Activated naive CD8-positive, alpha-beta T cell treated with anti-CD3 and anti-CD28 coated beads, Interleukin-2, amount 10 ng/mL, durations not matched to agents 7 days and 5 days (primary cell): ENCODE measurements at regions not wholly inside any gene's neighbourhood (a gene's known extent, or its start where the extent isn't known, plus 50 kb on each side); places are given as distances from the start of the nearest gene placed in this dataset.

Experiments
- ATAC-seq: fragments of 150-1000 bp; cut with Tn5 transposase; one replicate; pipeline ENCODE4 v1.10.0; 2021; ENCODE audit warnings: low read depth, moderate library complexity
- POLR2A ChIA-PET: fragments of 350-600 bp; sonication (Branson Sonifier 250); formaldehyde crosslinking; loops from one replicate; lab custom pipeline; 2021; ENCODE audit warnings: antibody characterized with exemption; lab: Charles Lee
- DNase-seq: peaks from one replicate; pipeline ENCODE4 v3.0.0; 2021
- H3K27ac Mint-ChIP-seq: one replicate; pipeline ENCODE4 v1.8.0; 2022; ENCODE audit warnings: mild to moderate bottlenecking, mixed read lengths
- H3K27me3 Mint-ChIP-seq: one replicate; pipeline ENCODE4 v1.8.0; 2022; ENCODE audit warnings: mild to moderate bottlenecking, moderate library complexity, mixed read lengths
- H3K36me3 Mint-ChIP-seq: one replicate; pipeline ENCODE4 v1.8.0; 2021; ENCODE audit warnings: mild to moderate bottlenecking, mixed read lengths
- H3K4me1 Mint-ChIP-seq: one replicate; pipeline ENCODE4 v1.8.0; 2021; ENCODE audit warnings: mixed read lengths
- H3K4me3 Mint-ChIP-seq: one replicate; pipeline ENCODE4 v1.8.0; 2022; ENCODE audit warnings: mild to moderate bottlenecking, moderate library complexity, mixed read lengths
- H3K9me3 Mint-ChIP-seq: one replicate; pipeline ENCODE4 v1.8.0; 2021; ENCODE audit warnings: mixed read lengths

DNA sequence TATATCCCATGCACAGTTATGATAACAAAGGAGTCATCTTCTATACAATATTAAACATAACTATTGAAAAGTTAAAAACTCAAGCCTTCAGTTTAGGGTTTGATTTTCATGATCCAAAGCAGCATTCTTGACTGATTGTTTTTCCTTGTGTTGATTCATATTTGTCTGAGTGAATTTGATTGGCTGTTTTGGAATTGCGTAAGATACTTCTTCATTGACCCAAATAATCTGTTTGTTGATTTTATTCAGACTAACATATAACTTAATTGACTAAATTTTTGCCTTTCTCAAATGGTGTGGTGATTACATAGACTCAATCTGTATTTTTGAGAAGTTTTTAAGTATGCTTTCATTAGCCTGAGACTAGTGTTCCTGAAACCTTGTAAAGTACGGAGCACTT, 305.7 kb upstream of the TNP1 start:
- DNase-seq (no peak), ATAC-seq (no peak)
- Mint-ChIP-seq H3K4me3 (no peak overlapping the region), H3K27ac (no peak overlapping the region), H3K9me3 (peaks cover 3% of the 10 kb centered on the region), H3K4me1 (peaks cover 25% of the 10 kb centered on the region), H3K27me3 (peaks cover 8% of the 10 kb centered on the region), H3K36me3 (no peaks in the 10 kb centered on the region)
- POLR2A ChIA-PET = no interaction called here

DNA sequence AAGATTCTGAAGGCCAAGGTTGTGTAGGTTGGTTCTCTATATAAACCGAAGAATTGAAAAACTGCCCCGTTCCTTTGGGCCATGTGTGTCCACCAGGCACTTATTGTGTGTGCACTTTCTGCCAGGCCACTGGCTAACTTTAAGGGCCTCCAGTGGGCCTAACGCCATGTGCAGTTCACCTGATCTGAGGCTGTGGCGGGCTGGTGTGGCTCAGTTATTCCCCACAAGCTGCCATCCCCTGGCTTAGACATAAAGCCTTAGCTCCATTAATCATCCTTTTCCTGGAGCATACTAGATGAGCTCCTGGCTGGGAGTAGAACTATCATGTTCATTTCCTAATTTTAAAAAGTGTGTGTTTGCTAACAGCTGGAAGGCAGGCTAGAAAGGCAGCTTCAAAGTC, 304.1 kb upstream of the TNP1 start:
- no peak overlapping the region for H3K27ac Mint-ChIP-seq
- DNase-seq = no peak
- POLR2A ChIA-PET = no interaction called here
- H3K27me3 Mint-ChIP-seq = peaks cover 4% of the 10 kb centered on the region
- peaks cover 25% of the 10 kb centered on the region for H3K4me1 Mint-ChIP-seq
- no peak for ATAC-seq
- H3K36me3 Mint-ChIP-seq = no peaks in the 10 kb centered on the region
- H3K9me3 Mint-ChIP-seq = no peaks in the 10 kb centered on the region
- H3K4me3 Mint-ChIP-seq = no peak overlapping the region

DNA sequence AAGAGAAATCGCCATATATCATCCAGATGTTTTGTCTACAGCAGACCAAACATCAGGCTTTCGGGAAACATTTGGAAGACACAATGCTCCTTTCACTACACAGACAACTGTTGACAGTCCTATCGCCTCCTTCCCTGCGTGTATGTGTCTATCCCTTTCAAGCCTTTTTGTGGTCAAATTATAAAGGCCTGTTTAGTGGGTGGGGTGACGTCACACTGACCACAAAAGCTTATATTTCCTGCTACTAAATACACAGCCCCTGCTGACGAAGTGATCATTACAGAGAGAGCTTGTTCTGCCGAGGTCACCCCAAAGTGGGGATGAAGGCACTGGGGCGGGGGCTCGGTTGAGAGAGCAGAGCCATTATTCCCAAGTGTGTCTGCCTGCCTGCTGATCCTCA, 302.7 kb upstream of the TNP1 start:
- Mint-ChIP-seq H3K27me3 (peaks cover 11% of the 10 kb centered on the region), H3K4me1 (peaks cover 25% of the 10 kb centered on the region), H3K9me3 (no peaks in the 10 kb centered on the region), H3K4me3 (peak overlapping the region; percentile 25), H3K27ac (peak overlapping the region; percentile 57), H3K36me3 (no peaks in the 10 kb centered on the region)
- ATAC-seq = peak; percentile 88
- peak; percentile 53 for DNase-seq
- POLR2A ChIA-PET = no interaction called here

DNA sequence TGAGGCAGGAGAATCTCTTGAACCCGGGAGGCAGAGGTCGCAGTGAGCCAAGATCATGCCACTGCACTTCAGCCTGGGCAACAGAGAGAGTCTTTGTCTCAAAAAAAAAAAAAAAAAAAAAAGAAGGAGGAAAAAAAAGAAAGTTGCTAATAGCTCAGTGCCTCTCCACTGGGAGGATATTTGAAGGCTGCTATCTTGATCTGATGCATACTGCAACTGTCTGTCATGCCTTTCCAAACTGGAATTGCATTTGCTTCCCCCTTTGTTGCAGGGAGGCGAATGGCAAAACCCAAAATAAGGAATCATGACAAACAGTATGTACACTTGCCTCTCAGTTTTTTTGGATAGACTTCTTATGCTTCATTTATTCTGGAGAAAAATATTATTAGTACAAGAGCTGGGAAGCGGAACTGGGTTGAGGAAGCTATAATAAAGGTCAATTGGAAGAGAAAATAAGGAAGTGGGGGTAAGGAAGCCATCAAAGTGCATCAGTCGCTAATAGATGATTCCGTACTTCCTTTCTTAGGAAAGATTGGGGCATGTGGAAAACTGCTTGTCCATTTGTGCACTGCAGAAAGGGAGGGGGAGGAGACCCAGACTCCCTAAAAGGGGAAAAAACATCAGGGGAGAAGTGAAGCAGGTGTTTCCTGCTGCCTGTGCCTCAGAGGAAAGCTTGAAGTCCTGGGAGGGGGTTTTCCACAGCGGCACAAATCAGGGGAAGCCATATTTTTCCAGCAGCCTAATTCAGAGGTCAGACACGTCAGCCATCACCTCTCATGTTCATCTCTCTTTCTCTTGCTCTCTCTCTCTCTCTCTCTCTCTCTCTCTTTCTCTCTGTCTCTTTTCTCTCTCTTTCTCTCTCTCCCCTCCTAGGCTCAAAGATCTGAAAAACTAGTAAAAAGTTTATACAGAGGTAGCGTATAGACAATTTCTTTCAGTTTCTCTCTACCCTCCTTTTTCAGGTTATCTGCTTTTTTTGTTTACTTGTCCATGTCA, 301.4 kb upstream of the TNP1 start:
- Mint-ChIP-seq H3K9me3 (no peaks in the 10 kb centered on the region), H3K36me3 (no peaks in the 10 kb centered on the region), H3K27ac (peak overlapping the region; percentile 59), H3K4me3 (peak overlapping the region; percentile 39), H3K4me1 (peaks cover 24% of the 10 kb centered on the region), H3K27me3 (peaks cover 11% of the 10 kb centered on the region)
- no peak for ATAC-seq
- POLR2A ChIA-PET = interaction anchor here (0.6 to 0.7 kb wide), 2 partner anchors 57 to 269 kb away, joined by 3 to 6 read pairs; no protein-coding TSS in a partner anchor
- no peak for DNase-seq

DNA sequence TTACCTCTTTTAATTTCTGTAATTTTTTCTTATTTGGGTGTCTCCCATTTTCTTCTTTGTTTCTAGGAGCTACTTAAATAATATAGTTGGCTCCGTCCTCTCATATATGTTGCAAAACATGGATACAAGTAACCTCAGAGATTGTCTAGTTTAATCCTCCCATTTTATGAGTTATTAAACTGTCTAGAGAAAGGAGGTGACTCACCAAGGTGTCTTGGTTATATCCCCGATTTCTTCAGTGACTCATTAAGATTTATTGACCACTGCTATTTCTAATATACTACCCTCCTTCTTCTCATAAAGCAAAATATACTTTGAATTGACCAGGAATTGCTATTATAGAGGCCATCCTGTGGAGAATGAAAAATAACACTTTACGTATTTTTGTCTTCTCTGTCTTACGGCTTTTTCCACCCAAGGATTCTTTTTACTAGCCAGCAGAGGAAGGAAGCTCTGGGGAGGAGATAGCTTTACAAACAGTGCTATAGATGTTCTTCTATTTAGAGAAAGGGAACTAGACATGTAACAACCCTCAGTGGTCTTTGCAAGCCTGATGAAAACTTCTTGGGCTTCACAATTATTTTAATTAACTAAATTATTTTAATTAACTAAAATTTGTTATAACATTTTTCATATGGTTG, 300.4 kb upstream of the TNP1 start:
- no peak overlapping the region for H3K4me3 Mint-ChIP-seq
- ATAC-seq (no peak), DNase-seq (no peak)
- H3K4me1 Mint-ChIP-seq = peaks cover 24% of the 10 kb centered on the region
- no peaks in the 10 kb centered on the region for H3K9me3 Mint-ChIP-seq
- POLR2A ChIA-PET = interaction anchor here (0.7 kb wide), 1 partner anchor 268 kb away, joined by 6 read pairs; no protein-coding TSS in a partner anchor
- no peaks in the 10 kb centered on the region for H3K36me3 Mint-ChIP-seq
- no peak overlapping the region for H3K27ac Mint-ChIP-seq
- peaks cover 8% of the 10 kb centered on the region for H3K27me3 Mint-ChIP-seq

DNA sequence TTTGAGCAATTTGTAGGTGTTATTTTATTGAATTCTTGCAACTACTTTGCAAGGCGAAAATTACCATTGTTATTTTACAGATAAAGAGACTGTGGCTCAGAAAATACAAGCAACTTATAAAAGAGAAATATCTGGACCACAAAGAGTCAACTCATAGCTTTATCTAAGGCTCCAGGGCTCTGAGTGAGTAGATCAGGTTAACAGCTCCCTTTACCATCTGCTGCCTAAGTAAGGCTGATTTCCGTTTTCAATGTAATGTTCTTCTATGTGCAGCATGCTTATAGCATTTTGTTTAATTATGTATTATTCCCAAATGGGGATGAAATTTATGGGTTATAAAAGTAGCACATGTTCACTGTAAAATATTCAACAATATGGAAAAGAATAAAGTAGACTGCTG, 299.1 kb upstream of the TNP1 start:
- no peak overlapping the region for H3K4me3 Mint-ChIP-seq
- H3K9me3 Mint-ChIP-seq = no peaks in the 10 kb centered on the region
- no peak overlapping the region for H3K27ac Mint-ChIP-seq
- POLR2A ChIA-PET = no interaction called here
- DNase-seq (no peak), ATAC-seq (no peak)
- H3K4me1 Mint-ChIP-seq = peaks cover 24% of the 10 kb centered on the region
- no peaks in the 10 kb centered on the region for H3K36me3 Mint-ChIP-seq
- H3K27me3 Mint-ChIP-seq = peaks cover 6% of the 10 kb centered on the region

DNA sequence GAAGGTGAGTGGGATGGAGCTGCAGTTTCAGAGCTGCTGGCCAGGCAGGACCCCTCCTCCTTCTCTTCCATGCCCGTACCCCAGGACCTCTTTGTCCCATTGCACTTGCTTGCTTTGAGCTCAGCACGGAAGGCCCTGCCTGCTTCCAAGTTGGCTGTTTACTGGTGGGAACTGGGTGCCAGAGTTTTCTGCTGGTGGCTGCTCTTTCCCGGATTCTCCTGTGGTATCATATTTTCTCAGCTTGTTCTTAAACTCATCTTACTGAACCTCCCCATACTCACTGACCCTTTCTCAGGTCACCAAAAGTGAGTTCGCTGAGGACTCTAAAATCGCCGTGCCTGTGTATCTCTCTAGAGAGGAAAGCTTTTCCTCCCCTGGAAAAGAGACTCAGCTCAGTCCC, 297.7 kb upstream of the TNP1 start:
- no peak for DNase-seq
- no peaks in the 10 kb centered on the region for H3K36me3 Mint-ChIP-seq
- peaks cover 15% of the 10 kb centered on the region for H3K27me3 Mint-ChIP-seq
- no peaks in the 10 kb centered on the region for H3K9me3 Mint-ChIP-seq
- ATAC-seq = no peak
- peaks cover 15% of the 10 kb centered on the region for H3K4me1 Mint-ChIP-seq
- no peak overlapping the region for H3K4me3 Mint-ChIP-seq
- POLR2A ChIA-PET = no interaction called here
- H3K27ac Mint-ChIP-seq = no peak overlapping the region

DNA sequence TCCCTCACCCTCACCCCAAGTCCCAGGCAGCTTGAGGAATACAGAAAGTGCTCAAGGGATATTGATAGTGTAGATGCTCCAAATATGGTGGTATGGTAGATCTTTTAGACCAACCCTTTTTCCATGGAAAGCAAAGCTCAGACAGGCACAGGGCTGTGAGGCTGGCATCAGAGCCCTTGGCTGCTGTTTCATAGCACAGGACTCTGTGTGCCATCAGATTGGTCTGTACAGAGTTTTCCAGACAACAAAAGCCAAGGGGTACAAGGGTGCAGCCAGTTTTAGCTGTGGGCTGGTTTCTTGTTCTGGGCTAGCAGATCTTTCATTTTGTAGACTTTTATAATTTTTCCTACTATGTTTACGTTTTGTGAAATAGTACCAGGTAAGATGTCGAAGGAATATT, 296.9 kb upstream of the TNP1 start:
- Mint-ChIP-seq H3K9me3 (no peaks in the 10 kb centered on the region), H3K4me3 (no peak overlapping the region), H3K4me1 (peaks cover 7% of the 10 kb centered on the region), H3K27me3 (peaks cover 17% of the 10 kb centered on the region), H3K36me3 (no peaks in the 10 kb centered on the region), H3K27ac (no peak overlapping the region)
- DNase-seq (no peak), ATAC-seq (no peak)
- POLR2A ChIA-PET = no interaction called here

DNA sequence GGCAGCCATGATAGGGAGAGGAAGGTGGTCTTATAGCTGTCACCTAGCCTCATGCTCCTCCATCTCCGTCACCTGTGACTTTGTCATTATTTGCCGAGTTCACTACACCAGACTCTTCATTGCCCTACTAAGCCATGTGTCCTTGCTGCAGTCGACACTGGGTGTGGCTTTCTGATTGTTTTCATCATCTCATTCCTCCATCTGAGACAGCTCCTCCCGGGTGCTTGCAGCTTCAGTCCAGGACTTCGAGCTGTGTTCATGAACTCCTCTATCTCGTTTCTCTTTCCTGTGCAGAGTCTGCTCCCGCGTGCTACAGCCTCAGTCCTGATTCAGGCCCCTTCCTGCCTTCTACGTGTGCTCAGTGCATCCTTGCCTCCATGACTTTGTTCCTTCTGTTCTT, 295.1 kb upstream of the TNP1 start:
- Mint-ChIP-seq H3K4me1 (no peaks in the 10 kb centered on the region), H3K4me3 (no peak overlapping the region), H3K27me3 (peaks cover 23% of the 10 kb centered on the region), H3K9me3 (no peaks in the 10 kb centered on the region), H3K36me3 (no peaks in the 10 kb centered on the region), H3K27ac (no peak overlapping the region)
- ATAC-seq (no peak), DNase-seq (no peak)
- POLR2A ChIA-PET = no interaction called here

DNA sequence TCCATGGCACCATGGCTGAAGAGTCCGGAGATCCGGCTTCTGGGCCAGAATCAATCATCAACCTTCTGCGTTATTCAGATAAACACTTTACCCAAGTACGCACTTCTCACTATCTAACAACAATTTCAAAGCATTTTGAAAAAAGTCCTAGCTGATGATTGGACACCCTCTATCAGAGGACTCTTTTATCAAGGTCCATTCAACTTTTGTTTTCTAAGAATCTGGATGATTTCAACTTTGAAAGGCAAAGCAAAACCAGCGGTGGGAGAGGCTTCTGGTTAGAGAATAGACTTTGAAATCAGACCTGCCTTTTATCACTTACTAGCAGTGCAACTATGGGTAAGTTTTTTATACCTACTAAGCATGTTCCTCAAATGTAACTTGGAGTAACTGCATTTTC, 293.6 kb upstream of the TNP1 start:
- DNase-seq = no peak
- Mint-ChIP-seq H3K4me1 (no peaks in the 10 kb centered on the region), H3K4me3 (no peak overlapping the region), H3K9me3 (no peaks in the 10 kb centered on the region), H3K27me3 (peaks cover 22% of the 10 kb centered on the region), H3K27ac (no peak overlapping the region), H3K36me3 (no peaks in the 10 kb centered on the region)
- POLR2A ChIA-PET = no interaction called here
- ATAC-seq = no peak

DNA sequence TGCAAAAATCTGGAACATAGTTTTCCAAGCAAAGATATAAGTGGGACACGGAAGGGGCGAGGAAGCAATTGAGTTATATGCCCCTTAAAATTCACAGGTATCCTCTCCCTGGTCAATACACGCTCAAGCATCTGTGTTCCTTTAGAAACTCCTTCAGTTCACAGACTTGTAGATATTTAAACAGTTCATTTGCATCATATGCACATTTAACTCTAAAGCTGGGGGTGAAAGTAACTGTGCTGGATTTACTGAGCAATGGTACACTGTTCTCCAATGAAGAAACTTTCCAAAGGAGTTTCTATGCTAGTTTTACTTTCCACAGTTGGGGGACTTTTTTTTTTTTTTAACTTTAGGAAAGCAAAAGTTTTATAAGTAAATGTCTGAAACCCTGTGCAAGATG, 293.0 kb upstream of the TNP1 start:
- ATAC-seq (no peak), DNase-seq (no peak)
- Mint-ChIP-seq H3K9me3 (no peaks in the 10 kb centered on the region), H3K4me3 (no peak overlapping the region), H3K27me3 (peaks cover 17% of the 10 kb centered on the region), H3K4me1 (no peaks in the 10 kb centered on the region), H3K36me3 (no peaks in the 10 kb centered on the region), H3K27ac (no peak overlapping the region)
- POLR2A ChIA-PET = no interaction called here

DNA sequence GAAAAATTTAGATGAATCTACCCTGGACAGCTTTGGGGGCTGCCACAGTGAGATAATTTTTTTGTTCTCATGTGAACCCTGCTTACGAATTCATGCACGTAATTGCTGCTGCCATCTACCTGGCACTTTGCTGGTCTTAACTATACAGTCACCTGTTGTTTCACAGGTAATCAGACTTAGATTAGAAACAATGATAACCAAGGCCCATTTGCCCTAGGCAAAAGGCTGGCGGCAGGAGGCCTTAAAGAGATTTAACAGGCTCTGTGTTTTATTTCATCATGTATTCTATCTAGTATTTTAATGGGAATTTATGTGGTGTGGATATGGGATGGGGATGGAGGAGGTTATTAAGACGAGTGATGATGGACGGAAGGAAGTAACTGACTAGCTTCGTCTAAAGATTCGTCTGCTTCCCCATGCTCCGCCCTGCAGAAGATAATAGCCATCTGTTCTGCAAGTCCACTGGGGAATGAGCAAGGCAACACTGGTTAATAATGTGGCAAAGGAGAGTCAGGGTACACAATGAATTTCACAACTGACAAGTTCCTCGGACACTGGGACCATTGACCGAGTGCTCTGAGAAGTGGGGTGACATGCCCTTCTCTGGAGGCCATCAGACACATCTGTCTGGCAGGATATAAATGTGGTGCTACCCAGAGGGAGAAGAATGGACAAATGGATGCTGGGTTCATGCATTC, 291.8 kb upstream of the TNP1 start:
- POLR2A ChIA-PET = no interaction called here
- ATAC-seq (no peak), DNase-seq (no peak)
- no peaks in the 10 kb centered on the region for H3K36me3 Mint-ChIP-seq
- H3K4me1 Mint-ChIP-seq = no peaks in the 10 kb centered on the region
- peaks cover 19% of the 10 kb centered on the region for H3K27me3 Mint-ChIP-seq
- no peak overlapping the region for H3K27ac Mint-ChIP-seq
- H3K4me3 Mint-ChIP-seq = no peak overlapping the region
- H3K9me3 Mint-ChIP-seq = no peaks in the 10 kb centered on the region

DNA sequence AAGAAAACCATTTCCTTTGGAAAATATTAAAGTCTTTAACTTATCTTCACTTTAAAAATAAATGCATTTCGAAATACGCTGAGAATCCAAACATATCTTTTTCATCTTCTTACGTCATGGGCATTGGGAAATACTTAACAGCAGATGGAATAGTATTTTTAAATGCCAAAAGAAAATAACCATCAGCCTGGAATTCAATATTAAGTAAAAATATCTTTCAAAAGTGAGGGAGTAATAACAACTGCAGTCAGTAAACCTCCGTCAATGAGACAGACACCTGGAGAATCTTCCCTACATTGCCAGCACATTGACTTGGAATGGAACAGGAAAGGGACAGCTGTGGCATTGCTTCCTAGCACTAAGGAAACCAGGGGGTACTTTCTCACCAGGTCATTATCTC, 290.4 kb upstream of the TNP1 start:
- Mint-ChIP-seq H3K27ac (no peak overlapping the region), H3K4me1 (no peaks in the 10 kb centered on the region), H3K4me3 (no peak overlapping the region), H3K36me3 (no peaks in the 10 kb centered on the region), H3K9me3 (no peaks in the 10 kb centered on the region), H3K27me3 (peaks cover 30% of the 10 kb centered on the region)
- DNase-seq (no peak), ATAC-seq (no peak)
- POLR2A ChIA-PET = no interaction called here
